MCF 10A (cell line): ENCODE measurements at regions not wholly inside any gene's neighbourhood (a gene's known extent, or its start where the extent isn't known, plus 50 kb on each side); places are given as distances from the start of the nearest gene placed in this dataset.
A peak's percentile ranks its signal among the peaks of the same experiment; 100 is the strongest.
"Not testable (repeated sequence)": the region's sequence is repeated elsewhere in the genome, so short reads cannot be mapped to it uniquely, and the experiment has no call there.

Source experiments
- BruUV-seq: library from RNA; stranded (reverse); fragments of 400-500 nt; replicated peaks from 2 replicates; lab custom pipeline; 2021; lab: Mats Ljungman, UMichigan
- CTCF ChIA-PET: fragments of 300-600 bp; sonication (Branson Sonifier 250); formaldehyde crosslinking; extraction: SDS; loops from one replicate; lab custom pipeline; 2021; ENCODE audit warnings: antibody characterized with exemption, inconsistent platforms; lab: Yijun Ruan, JAX
- POLR2A ChIA-PET: fragments of 300-600, 350-650 bp; sonication (Branson Sonifier 250); formaldehyde crosslinking; extraction: SDS; loops from one replicate; lab custom pipeline; 2020; ENCODE audit warnings: antibody characterized with exemption, inconsistent platforms; lab: Yijun Ruan, JAX
- DNase-seq: peaks from one replicate; pipeline ENCODE4 v3.0.0-alpha.2; 2018; ENCODE audit not compliant: unreplicated experiment
- H3K27ac Mint-ChIP-seq: one replicate; pipeline ENCODE4 v1.8.0; 2022; ENCODE audit warnings: mild to moderate bottlenecking, low read depth, mixed read lengths; ENCODE audit not compliant: unreplicated experiment
- H3K27me3 Mint-ChIP-seq: one replicate; pipeline ENCODE4 v1.8.0; 2022; ENCODE audit warnings: mixed read lengths; ENCODE audit not compliant: insufficient read depth, unreplicated experiment
- H3K36me3 Mint-ChIP-seq: one replicate; pipeline ENCODE4 v1.8.0; 2022; ENCODE audit warnings: mild to moderate bottlenecking, moderate library complexity, mixed read lengths; ENCODE audit not compliant: insufficient read depth, unreplicated experiment
- H3K4me1 Mint-ChIP-seq: one replicate; pipeline ENCODE4 v1.8.0; 2022; ENCODE audit warnings: mixed read lengths; ENCODE audit not compliant: insufficient read depth, unreplicated experiment
- H3K4me3 Mint-ChIP-seq: one replicate; pipeline ENCODE4 v1.8.0; 2022; ENCODE audit warnings: mild to moderate bottlenecking, moderate library complexity, mixed read lengths; ENCODE audit not compliant: unreplicated experiment
- H3K9me3 Mint-ChIP-seq: one replicate; pipeline ENCODE4 v1.8.0; 2022; ENCODE audit warnings: mixed read lengths; ENCODE audit not compliant: unreplicated experiment
- intact Hi-C: fragments of 100-400 bp; cut with micrococcal nuclease; formaldehyde crosslinking; loops from 2 replicates; pipeline ENCODE4 v1.14.1; 2022

GRCh38 chr1:145520159-145520558 lies 87.6 kb upstream of the GPR89A start:
- CTCF ChIA-PET, H3K27ac Mint-ChIP-seq, POLR2A ChIA-PET, H3K9me3 Mint-ChIP-seq, intact Hi-C loops, DNase-seq, BruUV-seq, H3K36me3 Mint-ChIP-seq, H3K4me3 Mint-ChIP-seq, H3K4me1 Mint-ChIP-seq: not testable (repeated sequence)
- H3K27me3 Mint-ChIP-seq: peaks cover 59% of the 10 kb centered on the region

GRCh38 chr1:145519302-145519701 lies 88.5 kb upstream of the GPR89A start:
- H3K27ac Mint-ChIP-seq, H3K4me1 Mint-ChIP-seq, POLR2A ChIA-PET, DNase-seq, CTCF ChIA-PET, intact Hi-C loops, BruUV-seq, H3K36me3 Mint-ChIP-seq, H3K4me3 Mint-ChIP-seq, H3K9me3 Mint-ChIP-seq: not testable (repeated sequence)
- peaks cover 53% of the 10 kb centered on the region for H3K27me3 Mint-ChIP-seq

GRCh38 chr1:145513017-145513416 lies 87.6 kb upstream of the NBPF20 start:
- intact Hi-C loops, H3K4me1 Mint-ChIP-seq, DNase-seq: not testable (repeated sequence)

GRCh38 chr1:145508053-145508452 lies 82.7 kb upstream of the NBPF20 start:
- CTCF ChIA-PET, intact Hi-C loops, H3K36me3 Mint-ChIP-seq: not testable (repeated sequence)

More at GRCh38 chr1:145513017-145513416, 87.6 kb upstream of the NBPF20 start:
- H3K27me3 Mint-ChIP-seq: peaks cover 22% of the 10 kb centered on the region
- H3K36me3 Mint-ChIP-seq, H3K9me3 Mint-ChIP-seq, POLR2A ChIA-PET, H3K4me3 Mint-ChIP-seq, CTCF ChIA-PET, BruUV-seq, H3K27ac Mint-ChIP-seq: not testable (repeated sequence)

GRCh38 chr1:145505663-145506647 lies 80.6 kb upstream of the NBPF20 start:
- H3K27ac Mint-ChIP-seq, H3K36me3 Mint-ChIP-seq, H3K4me3 Mint-ChIP-seq, H3K4me1 Mint-ChIP-seq, intact Hi-C loops, BruUV-seq, CTCF ChIA-PET, POLR2A ChIA-PET, H3K9me3 Mint-ChIP-seq, H3K27me3 Mint-ChIP-seq, DNase-seq: not testable (repeated sequence)

More at GRCh38 chr1:145508053-145508452, 82.7 kb upstream of the NBPF20 start:
- H3K27ac Mint-ChIP-seq, BruUV-seq, H3K4me1 Mint-ChIP-seq, H3K4me3 Mint-ChIP-seq, POLR2A ChIA-PET, DNase-seq, H3K9me3 Mint-ChIP-seq: not testable (repeated sequence)
- H3K27me3 Mint-ChIP-seq: peaks cover 11% of the 10 kb centered on the region

- H3K27ac Mint-ChIP-seq, H3K36me3 Mint-ChIP-seq, intact Hi-C loops, H3K9me3 Mint-ChIP-seq, H3K4me1 Mint-ChIP-seq, POLR2A ChIA-PET, DNase-seq, H3K27me3 Mint-ChIP-seq, CTCF ChIA-PET, H3K4me3 Mint-ChIP-seq, BruUV-seq: not testable (repeated sequence)
These were observed 79.5 kb upstream of the NBPF20 start for GRCh38 chr1:145504834-145505413.

GRCh38 chr1:145504310-145504709 lies 78.9 kb upstream of the NBPF20 start:
- H3K4me1 Mint-ChIP-seq, H3K9me3 Mint-ChIP-seq, CTCF ChIA-PET, BruUV-seq, POLR2A ChIA-PET, H3K27ac Mint-ChIP-seq, H3K27me3 Mint-ChIP-seq, intact Hi-C loops, DNase-seq, H3K36me3 Mint-ChIP-seq, H3K4me3 Mint-ChIP-seq: not testable (repeated sequence)

- H3K36me3 Mint-ChIP-seq, H3K4me1 Mint-ChIP-seq, intact Hi-C loops, H3K27me3 Mint-ChIP-seq, H3K27ac Mint-ChIP-seq, H3K4me3 Mint-ChIP-seq, DNase-seq, CTCF ChIA-PET, POLR2A ChIA-PET, H3K9me3 Mint-ChIP-seq: not testable (repeated sequence)
- TSS peak; percentile 100 for BruUV-seq
These were observed 74.8 kb upstream of the NBPF20 start for GRCh38 chr1:145500251-145500650.
